Vagina (tissue), 2 donors: ENCODE measurements at regions not wholly inside any gene's neighbourhood (a gene's known extent, or its start where the extent isn't known, plus 50 kb on each side); places are given as distances from the start of the nearest gene placed in this dataset.

Experiments
- POLR2A ChIP-seq, 2 donors: fragments of 450-650 bp; IDR thresholded peaks; one replicate each; pipeline ENCODE4 v1.6.1; 2017; ENCODE audit warnings: antibody characterized with exemption in 2 of 2, mild to moderate bottlenecking in 2 of 2, moderate library complexity in 2 of 2
- POLR2AphosphoS5 ChIP-seq, 2 donors: sonication (generic); formaldehyde crosslinking; IDR thresholded peaks; one replicate each; pipeline ENCODE4 v1.9.0; 2017; ENCODE audit warnings: antibody characterized with exemption in 2 of 2, mild to moderate bottlenecking in 2 of 2, low read depth in 1 of 2; ENCODE audit not compliant: insufficient read depth in 1 of 2
- TF ChIP-seq, protein P1 (sequence below), 3 experiments: fragments of 450-650 bp in 2 of 3; fragments of 200-600 bp in 1 of 3; sonication (generic) in 1 of 3; IDR thresholded peaks; one replicate each; pipeline ENCODE4 v1.5.1; 2017 to 2019; ENCODE audit warnings: antibody characterized with exemption in 3 of 3, mild to moderate bottlenecking in 2 of 3, moderate library complexity in 2 of 3

- no peak for TF ChIP-seq POLR2A (IDR thresholded peaks at IDR 0.05)
- no peak for TF ChIP-seq POLR2AphosphoS5 (IDR thresholded peaks at IDR 0.05; ENCODE audit: insufficient read depth in 1 of 2, low read depth in 1 of 2)
- TF ChIP-seq, protein P1, sequence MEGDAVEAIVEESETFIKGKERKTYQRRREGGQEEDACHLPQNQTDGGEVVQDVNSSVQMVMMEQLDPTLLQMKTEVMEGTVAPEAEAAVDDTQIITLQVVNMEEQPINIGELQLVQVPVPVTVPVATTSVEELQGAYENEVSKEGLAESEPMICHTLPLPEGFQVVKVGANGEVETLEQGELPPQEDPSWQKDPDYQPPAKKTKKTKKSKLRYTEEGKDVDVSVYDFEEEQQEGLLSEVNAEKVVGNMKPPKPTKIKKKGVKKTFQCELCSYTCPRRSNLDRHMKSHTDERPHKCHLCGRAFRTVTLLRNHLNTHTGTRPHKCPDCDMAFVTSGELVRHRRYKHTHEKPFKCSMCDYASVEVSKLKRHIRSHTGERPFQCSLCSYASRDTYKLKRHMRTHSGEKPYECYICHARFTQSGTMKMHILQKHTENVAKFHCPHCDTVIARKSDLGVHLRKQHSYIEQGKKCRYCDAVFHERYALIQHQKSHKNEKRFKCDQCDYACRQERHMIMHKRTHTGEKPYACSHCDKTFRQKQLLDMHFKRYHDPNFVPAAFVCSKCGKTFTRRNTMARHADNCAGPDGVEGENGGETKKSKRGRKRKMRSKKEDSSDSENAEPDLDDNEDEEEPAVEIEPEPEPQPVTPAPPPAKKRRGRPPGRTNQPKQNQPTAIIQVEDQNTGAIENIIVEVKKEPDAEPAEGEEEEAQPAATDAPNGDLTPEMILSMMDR (IDR thresholded peaks at IDR 0.05) = no peak
These were observed 539.1 kb downstream of the FAM181B start for GRCh38 chr11:82194521-82194920.
